NCI-H1436 treated with DMSO at 0.1 percent for 48 hours (cell line): ENCODE measurements at regions not wholly inside any gene's neighbourhood (a gene's known extent, or its start where the extent isn't known, plus 50 kb on each side); places are given as distances from the start of the nearest gene placed in this dataset.

Experiments used
- DNase-seq: peaks from one replicate; lab custom pipeline; 2025; lab: John Stamatoyannopoulos, UW

DNA sequence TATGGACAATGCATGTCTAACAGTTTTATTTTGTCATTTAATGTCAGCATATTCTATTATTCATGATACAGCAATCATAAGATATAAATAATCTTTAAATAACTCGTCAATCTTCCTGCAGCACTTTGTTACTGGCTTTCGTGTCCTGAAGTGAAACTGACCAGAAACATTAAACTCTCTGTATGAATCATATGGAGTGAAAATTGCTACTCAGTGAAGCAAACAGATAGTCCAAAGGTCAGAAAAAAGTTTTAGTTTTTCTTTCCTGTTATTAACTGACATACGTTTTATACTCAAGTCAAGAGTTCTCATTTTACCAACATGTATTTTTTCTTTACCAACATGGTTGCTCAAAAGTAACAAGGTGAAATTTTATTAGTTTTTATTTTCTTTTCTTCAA lies 106.8 kb upstream of the GALNT5 start:
- DNase-seq: no peak

DNA sequence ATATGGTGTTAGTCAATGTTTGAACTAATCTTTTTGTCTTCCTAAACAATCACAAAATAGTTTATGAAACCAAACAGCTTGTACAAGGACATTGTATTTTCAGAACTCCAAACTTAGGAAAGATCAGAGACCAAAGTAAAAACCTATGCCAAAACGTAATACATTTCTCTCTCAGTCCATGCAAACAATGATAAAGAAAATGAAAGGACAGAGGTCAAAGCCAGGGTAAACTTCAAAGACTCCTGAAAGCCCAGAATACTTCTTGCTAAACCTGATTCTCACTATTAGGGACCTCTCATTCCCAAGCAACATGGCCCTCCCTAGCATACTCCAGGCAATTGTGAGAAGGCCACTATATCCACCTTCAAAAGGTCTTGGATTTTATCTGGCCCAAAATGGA lies 105.1 kb upstream of the GALNT5 start:
- DNase-seq: no peak

DNA sequence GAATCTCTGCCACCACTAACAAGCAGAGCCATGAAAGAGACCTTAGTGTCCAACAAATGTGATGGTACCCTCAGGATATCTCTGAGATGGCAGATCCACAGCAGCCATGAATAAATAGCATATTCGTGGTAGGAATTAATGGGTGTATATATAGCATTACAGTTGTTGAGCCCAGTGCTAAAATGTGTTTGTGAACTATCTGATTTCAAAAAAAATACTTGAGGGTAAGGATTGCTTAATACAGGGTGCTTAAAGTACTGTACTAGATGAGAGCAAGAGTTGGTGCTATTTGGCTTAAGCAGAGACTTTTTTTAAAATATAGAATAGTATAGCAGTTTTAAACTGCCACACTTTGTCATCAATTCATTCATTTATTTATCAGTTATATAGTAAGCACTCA lies 101.5 kb upstream of the GALNT5 start:
- DNase-seq: no peak

DNA sequence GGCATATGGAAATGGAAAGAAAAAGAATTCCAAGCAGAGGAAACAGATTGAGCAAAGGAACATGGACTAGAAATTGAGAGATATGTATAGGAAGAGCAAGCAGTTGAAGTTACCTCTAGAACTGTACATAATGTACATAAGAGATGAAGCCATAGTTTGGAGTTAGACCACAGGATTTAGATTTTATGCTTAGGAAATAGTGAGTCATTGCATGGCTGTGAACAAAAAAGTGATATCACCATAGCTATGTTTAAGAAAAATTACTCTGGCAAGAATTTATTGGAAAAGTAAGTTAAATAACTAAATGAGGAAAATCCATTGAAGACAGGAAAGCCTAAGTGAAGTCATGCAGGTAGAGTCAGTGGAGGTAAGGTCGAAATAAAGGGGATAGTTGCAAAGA lies 99.4 kb upstream of the GALNT5 start:
- DNase-seq: no peak

DNA sequence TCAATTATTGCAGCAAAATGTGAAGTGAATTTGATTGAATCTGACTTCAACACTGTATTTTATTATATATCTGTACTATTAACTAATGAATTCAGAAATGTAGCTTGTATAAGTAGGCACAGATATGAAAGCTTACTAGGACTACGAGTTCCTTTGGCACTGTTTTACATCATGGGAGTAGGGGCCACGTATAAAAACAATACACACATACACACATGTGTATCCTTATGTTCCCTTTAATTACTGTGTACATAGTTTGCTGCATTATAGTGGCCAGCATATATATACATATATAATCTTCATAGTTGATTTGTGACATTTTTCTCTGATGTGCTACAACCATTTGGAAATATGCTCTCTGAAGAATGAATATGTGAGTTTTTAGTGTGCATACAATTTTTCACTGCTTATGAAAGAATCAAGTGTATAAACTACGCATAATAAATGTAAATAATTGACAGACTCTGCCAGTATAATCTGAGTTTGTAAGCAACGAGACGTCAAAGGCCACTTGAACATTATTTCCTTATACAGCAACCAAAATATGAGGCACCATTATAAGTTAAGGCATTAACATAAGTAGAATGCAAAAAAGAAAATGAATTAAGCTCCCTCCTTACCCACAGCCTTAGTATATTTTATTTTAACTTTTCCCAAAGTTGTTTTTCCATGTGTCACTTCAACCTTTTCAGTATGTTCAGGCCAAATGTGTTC lies 98.1 kb upstream of the GALNT5 start:
- no peak for DNase-seq

DNA sequence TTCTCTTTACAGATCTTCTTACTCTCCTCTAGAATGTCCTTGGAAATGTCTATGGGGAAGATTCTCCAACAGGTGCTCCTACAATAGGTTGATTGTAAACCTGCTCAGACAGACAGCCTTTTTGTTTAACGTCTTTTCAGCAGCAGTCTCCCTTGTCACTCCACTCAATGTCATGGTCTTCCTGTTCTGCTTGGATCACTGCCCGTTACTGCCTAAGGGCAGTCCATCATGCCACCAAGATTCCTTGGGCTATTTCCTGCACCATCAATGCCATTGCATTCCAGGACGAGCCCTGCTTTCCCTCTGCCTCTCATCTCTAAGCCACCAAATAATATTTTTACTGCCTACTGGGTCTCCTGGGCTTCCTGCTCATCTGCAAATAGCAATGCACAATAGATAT lies 97.4 kb upstream of the GALNT5 start:
- DNase-seq: no peak

DNA sequence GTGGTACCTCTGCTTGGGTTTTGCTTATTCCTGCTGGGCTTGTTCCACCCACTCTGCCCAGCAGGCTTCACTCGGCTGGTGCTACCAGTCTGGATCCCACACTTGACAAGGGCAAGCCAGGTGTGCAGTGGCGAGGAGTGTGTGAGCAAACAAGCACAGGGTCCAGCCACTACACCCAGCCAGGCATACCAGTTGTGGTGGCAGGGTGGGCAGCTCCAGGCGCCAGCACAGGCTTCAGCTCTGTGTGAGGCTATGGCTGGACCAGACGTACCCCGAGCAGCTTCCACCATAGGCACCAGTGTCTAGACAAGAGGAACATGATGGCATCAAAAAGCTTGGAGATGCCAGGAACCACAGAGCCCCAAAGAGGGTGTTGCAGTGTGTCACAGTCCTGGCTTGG lies 93.1 kb upstream of the GALNT5 start:
- no peak for DNase-seq

DNA sequence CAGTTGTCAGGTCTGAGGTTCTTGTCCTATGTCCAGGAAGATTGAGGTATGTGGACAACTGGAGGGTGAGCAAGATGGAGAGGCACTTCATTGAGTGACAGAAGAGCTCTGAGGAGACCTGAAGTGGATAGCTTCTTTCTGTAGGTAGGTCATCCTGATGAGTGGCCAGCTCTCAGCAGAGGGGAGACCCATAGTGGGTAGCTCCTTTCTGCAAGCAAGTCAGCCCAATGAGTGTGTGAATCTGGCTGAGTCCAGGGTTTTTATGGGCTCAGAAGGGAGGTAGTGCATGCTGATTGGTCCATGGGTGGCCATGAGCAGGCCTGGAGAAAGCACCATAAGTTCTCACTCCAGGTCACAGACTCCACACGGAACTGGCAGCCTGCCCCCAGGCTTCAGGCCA lies 92.6 kb upstream of the GALNT5 start:
- DNase-seq: no peak

DNA sequence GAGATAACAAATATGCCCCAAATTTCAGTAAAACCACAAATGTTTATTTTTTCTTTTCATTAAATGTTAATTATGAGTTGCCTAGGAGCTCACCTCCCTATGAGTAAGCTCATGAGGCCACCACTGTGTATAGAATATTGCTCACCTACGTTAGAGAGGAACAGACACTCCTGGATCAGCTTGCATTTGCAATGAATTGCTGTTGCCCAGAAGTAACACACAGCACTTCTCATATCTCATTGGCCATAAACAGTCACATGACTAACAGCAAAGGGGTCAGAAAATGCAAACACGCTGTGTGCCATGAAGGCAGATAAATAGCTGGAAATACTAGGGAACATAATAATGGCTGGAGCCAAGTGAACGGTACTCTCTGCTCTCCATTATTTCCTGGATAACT lies 89.0 kb upstream of the GALNT5 start:
- no peak for DNase-seq

DNA sequence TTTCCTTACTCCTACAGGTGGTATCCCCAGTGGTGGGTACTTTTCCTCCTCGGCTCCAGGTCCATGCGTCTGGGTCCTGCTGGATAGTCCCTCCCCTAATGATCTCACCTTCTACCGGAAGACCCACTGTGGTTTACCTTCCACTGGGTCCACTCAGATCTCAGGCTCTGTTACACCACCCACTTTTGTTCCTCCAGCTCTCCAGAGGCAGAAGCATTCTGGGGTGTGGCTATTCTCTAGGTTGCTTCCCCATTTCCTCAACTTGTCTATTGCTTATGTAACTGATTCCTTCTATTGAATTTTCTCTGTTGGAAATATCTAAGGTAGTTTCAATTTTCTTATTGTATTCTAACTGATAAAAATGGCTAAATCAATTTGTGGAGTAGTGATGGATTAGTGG lies 87.6 kb upstream of the GALNT5 start:
- DNase-seq: no peak

DNA sequence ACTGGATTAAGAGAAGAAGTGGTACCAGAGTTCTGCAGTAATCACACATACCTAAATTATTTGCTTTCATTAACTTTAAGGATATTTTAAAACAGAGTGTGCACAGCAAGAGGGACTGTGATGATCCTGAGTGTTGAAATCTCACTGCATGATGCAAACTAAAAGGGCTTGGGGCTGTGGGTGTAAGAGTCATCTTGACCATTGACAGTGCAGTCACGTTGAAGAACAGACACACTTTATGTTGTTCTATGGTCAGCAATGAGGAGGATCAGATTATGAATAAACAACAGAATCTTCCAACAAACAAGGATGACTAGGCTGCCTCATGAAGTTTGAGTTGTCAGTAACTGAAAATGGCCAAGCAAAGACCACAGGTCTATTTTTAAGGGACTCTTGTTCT lies 87.2 kb upstream of the GALNT5 start:
- DNase-seq: no peak

DNA sequence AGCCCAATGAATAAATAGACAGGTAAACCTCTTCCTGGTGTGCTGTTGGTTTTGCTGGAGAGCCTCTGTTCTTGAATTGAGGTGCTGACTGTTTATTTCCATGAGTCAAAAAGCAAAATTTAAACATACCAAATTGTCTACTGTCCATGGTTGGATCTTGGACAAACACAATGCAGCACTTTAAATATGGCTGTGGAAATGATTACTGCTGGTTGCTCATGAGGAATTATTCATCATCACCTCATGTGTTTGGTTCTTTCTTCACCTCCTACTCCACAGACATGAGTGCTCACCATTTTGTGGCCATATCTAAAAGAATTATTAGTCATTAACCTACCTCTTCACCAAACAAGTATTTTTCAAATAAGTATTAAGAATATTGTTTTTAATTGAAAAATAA lies 85.3 kb upstream of the GALNT5 start:
- DNase-seq: no peak

DNA sequence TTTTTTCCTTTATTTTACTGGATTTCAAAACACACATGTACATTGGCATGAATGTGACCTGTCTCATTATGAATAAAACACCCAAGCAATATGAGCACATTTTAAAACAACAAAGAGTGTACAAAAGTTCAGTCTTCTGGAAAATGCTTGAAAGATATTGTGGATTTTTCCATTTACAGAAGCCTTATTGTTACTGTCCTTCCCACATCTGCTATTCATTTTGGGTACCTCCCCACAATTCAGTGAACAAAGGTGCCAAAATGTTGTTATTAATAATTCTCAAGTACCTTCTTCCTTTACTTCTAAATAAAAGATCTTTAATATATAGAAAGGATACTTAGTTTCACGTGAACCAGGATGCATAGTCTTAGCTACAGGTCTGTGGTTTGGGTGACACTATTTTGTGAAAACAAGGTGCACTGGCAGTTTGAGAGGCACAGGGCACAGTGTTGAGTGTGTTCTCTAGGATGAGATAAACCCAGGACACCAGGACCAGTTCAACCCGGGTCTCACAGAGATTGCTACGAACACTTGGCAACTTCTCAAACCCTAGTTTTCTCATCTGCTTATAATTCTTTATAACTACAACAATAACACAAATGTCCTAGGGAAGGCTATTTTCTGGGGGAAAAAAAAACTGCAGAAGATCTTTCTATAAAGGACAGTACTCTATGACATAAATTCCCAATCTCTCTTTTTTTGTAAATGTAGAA lies 84.5 kb upstream of the GALNT5 start:
- no peak for DNase-seq

DNA sequence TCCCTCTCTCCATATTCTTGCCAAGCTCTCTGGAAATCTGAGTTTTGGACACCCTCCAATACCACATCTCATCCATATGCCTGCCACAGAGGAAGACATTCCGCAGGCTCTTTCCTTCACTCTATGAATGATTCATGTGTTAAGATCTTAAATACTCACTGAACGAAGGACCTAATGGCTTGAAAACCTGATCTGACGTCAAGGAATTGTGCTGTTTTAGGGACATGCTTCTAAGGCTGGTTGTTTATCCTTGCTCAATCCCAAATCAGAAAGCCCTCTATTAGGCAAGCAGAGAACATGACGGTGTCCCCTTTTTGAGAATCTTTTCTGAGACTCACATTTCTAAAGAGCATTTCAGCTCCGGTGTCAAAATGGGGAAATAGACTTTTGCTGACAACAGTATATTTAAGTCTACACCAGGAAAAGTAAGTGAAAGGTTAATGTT lies 83.7 kb upstream of the GALNT5 start:
- no peak for DNase-seq

DNA sequence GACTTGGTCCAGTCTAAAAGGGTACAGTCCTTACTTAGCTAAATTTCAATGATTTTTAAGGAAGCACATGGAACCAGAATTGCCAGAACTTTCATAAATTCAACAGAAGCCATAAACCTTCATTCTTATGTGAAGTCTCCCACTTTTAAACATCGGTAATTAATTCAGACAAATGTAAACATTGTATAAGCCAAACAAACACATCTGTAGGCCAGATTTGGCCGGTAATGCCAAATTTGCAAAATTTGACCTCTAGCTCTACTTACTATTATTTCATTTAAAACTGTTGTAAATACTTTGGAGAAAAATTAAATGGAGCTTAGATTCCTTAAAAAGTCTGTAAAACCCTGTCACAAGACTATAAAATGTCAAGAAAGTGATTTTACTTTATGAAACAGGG lies 83.2 kb upstream of the GALNT5 start:
- DNase-seq: no peak

DNA sequence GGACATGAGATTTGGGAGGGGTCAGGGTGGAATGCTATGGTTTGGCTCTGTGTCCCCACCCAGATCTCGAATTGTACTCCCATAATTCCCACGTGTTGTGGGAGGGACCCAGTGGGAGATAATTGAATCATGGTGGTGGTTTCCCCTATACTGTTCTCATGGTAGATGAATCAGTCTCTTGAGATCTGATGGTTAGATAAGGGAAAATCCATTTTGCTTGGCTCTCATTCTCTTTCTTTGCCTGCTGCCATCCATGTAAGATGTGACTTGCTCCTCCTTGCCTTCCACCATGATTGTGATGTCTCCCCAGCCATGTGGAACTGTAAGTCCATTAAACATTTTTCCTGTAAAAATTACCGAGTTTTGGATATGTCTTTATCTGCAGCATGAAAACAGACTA lies 80.9 kb upstream of the GALNT5 start:
- no peak for DNase-seq

DNA sequence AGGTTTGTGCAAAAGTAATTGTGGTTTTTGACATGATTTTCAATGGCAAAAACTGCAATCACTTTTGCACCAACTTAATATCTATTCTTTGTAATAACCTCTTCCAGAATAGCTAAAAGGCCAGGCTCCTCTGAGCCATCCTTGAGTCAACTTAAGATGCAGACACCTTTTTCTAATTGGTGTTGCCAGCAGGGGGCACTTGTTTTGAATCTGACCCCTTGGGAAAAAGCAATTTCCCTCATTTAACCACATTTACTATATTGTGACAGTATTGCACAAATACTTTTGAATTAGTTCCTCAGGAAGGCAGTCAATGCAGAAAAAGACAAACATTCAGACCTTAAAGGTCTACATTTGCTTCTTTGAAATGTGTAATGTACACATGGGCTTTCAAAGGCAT lies 78.6 kb upstream of the GALNT5 start:
- no peak for DNase-seq

DNA sequence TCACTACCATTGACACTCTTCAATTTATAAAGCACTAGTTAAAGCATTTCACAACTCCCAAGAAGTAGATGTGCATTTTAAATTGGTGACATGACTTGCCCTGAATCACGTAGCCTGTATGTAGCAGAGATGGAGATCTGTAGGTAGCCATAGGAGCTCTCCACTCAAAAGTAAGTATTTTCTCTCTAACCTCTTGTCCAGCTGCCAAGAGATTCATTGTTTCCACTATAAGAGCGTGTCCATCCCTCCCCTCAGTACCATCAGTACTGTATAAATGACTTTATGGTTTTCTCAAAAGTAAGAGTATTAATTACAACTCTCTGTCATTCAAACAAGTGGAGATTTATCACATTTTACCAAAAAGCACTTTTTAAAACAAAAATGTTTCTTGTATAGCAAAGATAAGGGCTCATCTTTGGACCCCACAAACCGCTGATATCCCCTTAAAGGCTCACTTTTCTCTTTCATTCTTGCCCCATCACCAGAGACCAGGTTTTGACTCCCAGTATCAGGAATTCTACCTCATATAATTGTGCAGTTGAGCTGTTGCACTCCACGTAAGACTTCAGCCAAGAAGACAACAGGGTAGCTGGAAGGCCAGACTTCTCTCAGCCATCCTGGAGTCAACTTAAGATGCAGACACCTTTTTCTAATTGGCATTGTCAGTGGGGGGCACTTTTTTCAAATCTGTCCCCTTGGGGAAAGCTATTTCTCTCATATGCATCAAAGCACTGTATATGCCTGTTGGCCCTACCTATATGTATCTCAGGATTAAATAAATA lies 78.0 kb upstream of the GALNT5 start:
- no peak for DNase-seq

DNA sequence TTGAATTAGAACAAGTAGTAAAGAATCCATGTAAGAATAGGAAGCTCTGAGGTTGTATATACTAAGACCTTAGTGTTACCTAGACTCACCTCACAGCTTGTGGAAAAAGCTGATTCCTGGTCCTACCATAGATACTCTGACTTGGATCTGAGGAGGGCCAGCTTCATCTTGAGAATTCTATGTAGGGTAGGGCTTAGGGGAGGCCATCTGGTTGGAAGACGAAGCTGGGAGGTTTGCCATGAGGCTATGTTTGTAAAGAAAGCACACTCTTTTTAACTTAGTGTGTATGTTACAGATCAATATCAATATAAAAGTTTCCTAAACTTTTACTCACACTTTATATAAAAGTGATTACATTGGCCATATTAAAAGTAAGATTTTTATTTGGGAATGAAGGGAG lies 77.1 kb upstream of the GALNT5 start:
- no peak for DNase-seq

DNA sequence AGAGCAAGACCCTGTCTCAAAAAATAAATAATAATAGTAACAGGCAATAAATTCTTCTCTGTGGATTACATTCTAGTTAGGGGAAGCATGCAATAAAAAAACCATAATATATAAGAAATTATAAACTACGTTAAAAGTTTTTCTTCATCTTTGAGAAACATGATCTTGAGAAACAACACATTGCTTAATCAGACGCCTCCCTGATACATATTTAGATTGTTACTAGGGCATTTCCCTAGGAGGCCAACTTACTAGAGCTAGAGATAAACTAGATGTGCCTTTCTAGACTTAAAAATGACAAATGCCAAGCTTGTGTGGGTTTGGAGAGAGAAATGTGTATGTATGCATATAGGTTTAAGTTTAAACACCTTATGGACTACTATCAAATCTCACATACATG lies 76.3 kb upstream of the GALNT5 start:
- no peak for DNase-seq

DNA sequence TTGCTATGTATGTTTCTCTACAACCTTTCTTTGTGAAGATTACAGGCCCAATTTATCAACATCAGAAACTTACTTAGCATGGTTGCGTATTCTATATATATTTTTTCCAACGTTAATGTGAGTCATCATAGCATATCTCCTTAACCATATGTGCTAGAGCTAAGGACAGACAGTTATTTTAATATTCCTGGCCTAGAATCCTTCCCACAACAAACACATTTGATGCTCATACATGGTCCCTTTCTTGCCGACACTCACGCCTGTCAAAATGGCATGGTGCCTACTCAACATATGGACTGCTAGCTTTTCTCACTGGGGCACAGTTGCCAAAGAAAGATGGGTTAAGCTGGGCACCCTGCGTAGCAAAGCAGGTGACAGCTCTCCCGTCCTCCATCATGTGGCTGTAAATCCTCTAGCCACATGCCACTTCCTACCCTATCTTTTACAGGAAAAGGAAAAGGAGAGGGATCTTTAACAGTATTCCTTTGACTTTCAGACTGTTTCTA lies 75.2 kb upstream of the GALNT5 start:
- no peak for DNase-seq

DNA sequence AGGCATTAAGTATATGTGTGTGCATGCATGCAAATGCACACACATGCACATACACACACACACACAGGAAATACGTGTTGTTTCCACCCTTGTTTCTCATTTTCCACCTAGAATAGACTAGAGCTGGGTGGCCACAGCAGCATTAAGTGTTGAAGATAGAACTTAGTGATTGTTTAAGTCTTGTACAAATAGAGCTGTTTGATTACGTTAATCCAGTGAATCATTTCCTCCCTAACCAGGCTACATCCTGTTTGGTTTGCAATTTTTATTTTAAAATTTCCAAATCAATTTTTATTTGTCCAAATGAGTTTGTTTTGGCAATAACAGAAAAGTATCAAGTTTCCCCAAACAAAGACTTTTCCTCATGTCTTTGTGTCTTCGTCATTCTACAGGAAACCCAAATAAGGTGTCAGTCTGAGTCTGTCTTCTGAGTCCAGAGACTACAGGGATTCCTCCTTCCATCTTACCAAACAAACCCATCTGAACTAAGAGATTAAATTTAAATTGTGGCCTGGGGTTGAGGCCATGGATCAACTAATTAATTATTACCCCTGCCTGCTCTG lies 74.6 kb upstream of the GALNT5 start:
- no peak for DNase-seq
